MM.1S (cell line): ENCODE measurements at regions not wholly inside any gene's neighbourhood (a gene's known extent, or its start where the extent isn't known, plus 50 kb on each side); places are given as distances from the start of the nearest gene placed in this dataset.

Experiments used
- DNase-seq: peaks from one replicate; pipeline ENCODE4 v3.0.0-alpha.2; 2015
- H2AFZ ChIP-seq: fragments of 300-600 bp; sonication (generic); 2 replicates; pipeline ENCODE4 v1.6.0; 2016; ENCODE audit warnings: antibody characterized with exemption, low read length
- H3F3A ChIP-seq: fragments of 300-600 bp; sonication (generic); 2 replicates; pipeline ENCODE4 v1.6.1; 2016; ENCODE audit warnings: mild to moderate bottlenecking, antibody characterized with exemption, low read length, moderate library complexity, mixed read lengths; ENCODE audit not compliant: insufficient read depth
- H3K27ac ChIP-seq: fragments of 300-600 bp; sonication (generic); 2 replicates; pipeline ENCODE4 v1.5.1; 2016; ENCODE audit warnings: mild to moderate bottlenecking, low read length
- H3K27me3 ChIP-seq: fragments of 300-600 bp; sonication (generic); replicated peaks from 2 replicates; pipeline ENCODE4 v1.6.0; 2016; ENCODE audit warnings: low read length; ENCODE audit not compliant: insufficient read depth
- H3K36me3 ChIP-seq: fragments of 300-600 bp; sonication (generic); replicated peaks from 2 replicates; pipeline ENCODE4 v1.6.1; 2016; ENCODE audit warnings: mild to moderate bottlenecking, low read length, mixed read lengths; ENCODE audit not compliant: insufficient read depth
- H3K4me1 ChIP-seq: fragments of 300-600 bp; sonication (generic); 2 replicates; pipeline ENCODE4 v1.6.1; 2016; ENCODE audit warnings: low read length, mixed read lengths
- H3K4me2 ChIP-seq: fragments of 300-600 bp; sonication (generic); 2 replicates; pipeline ENCODE4 v1.6.0; 2016; ENCODE audit warnings: low read depth, low read length
- H3K4me3 ChIP-seq: fragments of 300-600 bp; sonication (generic); 2 replicates; pipeline ENCODE4 v1.5.1; 2016; ENCODE audit warnings: low read length, mixed read lengths
- H3K79me2 ChIP-seq: fragments of 300-600 bp; sonication (generic); 2 replicates; pipeline ENCODE4 v1.6.1; 2016; ENCODE audit warnings: mixed run types, low read length, mixed read lengths
- H3K9ac ChIP-seq: fragments of 300-600 bp; sonication (generic); 2 replicates; pipeline ENCODE4 v1.6.1; 2016; ENCODE audit warnings: low read length, mixed read lengths
- H3K9me2 ChIP-seq: fragments of 300-600 bp; sonication (generic); replicated peaks from 2 replicates; pipeline ENCODE4 v1.6.1; 2016; ENCODE audit warnings: mild to moderate bottlenecking, low read length, mixed read lengths; ENCODE audit not compliant: insufficient read depth
- H3K9me3 ChIP-seq: fragments of 300-600 bp; sonication (generic); replicated peaks from 2 replicates; pipeline ENCODE4 v1.6.1; 2016; ENCODE audit warnings: mild to moderate bottlenecking, low read length, mixed read lengths; ENCODE audit not compliant: insufficient read depth
- H4K20me1 ChIP-seq: fragments of 300-600 bp; sonication (generic); 2 replicates; pipeline ENCODE4 v1.6.1; 2016; ENCODE audit warnings: mild to moderate bottlenecking, low read length, moderate library complexity, mixed read lengths; ENCODE audit not compliant: insufficient read depth
- CTCF ChIP-seq: fragments of 300-600 bp; sonication (generic); IDR thresholded peaks from 2 replicates; pipeline ENCODE4 v1.5.1; 2016; ENCODE audit warnings: antibody characterized with exemption, low read length, mixed read lengths
- EZH2 ChIP-seq: fragments of 300-600 bp; sonication (generic); optimal IDR thresholded peaks from 2 replicates; pipeline ENCODE3; 2017; ENCODE audit warnings: low read depth, mild to moderate bottlenecking, antibody characterized with exemption, low read length, mixed read lengths
- EZH2phosphoT487 ChIP-seq: fragments of 300-600 bp; sonication (generic); IDR thresholded peaks from 2 replicates; pipeline ENCODE4 v1.6.1; 2018; ENCODE audit warnings: antibody characterized with exemption, low read length

- Histone ChIP-seq H3F3A (no peaks in the 10 kb centered on the region), H3K27ac (no peak overlapping the region), H3K4me1 (no peaks in the 10 kb centered on the region), H2AFZ (no peak overlapping the region), H3K9ac (no peak overlapping the region), H3K9me3 (no peaks in the 10 kb centered on the region), H4K20me1 (no peaks in the 10 kb centered on the region), H3K27me3 (no peaks in the 10 kb centered on the region), H3K4me3 (no peak overlapping the region), H3K36me3 (no peaks in the 10 kb centered on the region), H3K4me2 (no peak overlapping the region), H3K79me2 (no peaks in the 10 kb centered on the region), H3K9me2 (no peaks in the 10 kb centered on the region)
- no peak for DNase-seq
- TF ChIP-seq EZH2 (no peak), EZH2phosphoT487 (no peak), CTCF (no peak)
These were observed 530.2 kb downstream of the RPS29 start for GRCh38 chr14:49056021-49056420.

GRCh38 chr14:49052521-49052920 lies 533.7 kb downstream of the RPS29 start:
- no peaks in the 10 kb centered on the region for H3K27me3 ChIP-seq
- H3K4me3 ChIP-seq, result no peak overlapping the region
- no peak overlapping the region for H3K9ac ChIP-seq
- H3K4me2 ChIP-seq, result no peak overlapping the region
- no peak overlapping the region for H3K27ac ChIP-seq
- H3F3A ChIP-seq, result no peaks in the 10 kb centered on the region
- H3K9me3 ChIP-seq, result no peaks in the 10 kb centered on the region
- H3K9me2 ChIP-seq, result no peaks in the 10 kb centered on the region
- H3K79me2 ChIP-seq, result no peaks in the 10 kb centered on the region
- DNase-seq, result no peak
- no peak for TF ChIP-seq EZH2phosphoT487
- TF ChIP-seq EZH2, result no peak
- TF ChIP-seq CTCF, result no peak
- H4K20me1 ChIP-seq, result no peaks in the 10 kb centered on the region
- no peaks in the 10 kb centered on the region for H3K4me1 ChIP-seq
- no peak overlapping the region for H2AFZ ChIP-seq
- H3K36me3 ChIP-seq, result no peaks in the 10 kb centered on the region

GRCh38 chr14:49051328-49052060 lies 534.7 kb downstream of the RPS29 start:
- Histone ChIP-seq H4K20me1 (no peaks in the 10 kb centered on the region), H3K4me2 (no peak overlapping the region), H3F3A (no peaks in the 10 kb centered on the region), H3K79me2 (no peaks in the 10 kb centered on the region), H3K4me3 (no peak overlapping the region), H3K9me2 (no peaks in the 10 kb centered on the region), H3K4me1 (no peaks in the 10 kb centered on the region), H3K9me3 (no peaks in the 10 kb centered on the region), H3K27me3 (no peaks in the 10 kb centered on the region), H3K27ac (no peak overlapping the region), H3K36me3 (no peaks in the 10 kb centered on the region), H3K9ac (no peak overlapping the region), H2AFZ (no peak overlapping the region)
- TF ChIP-seq CTCF (no peak), EZH2 (no peak), EZH2phosphoT487 (no peak)
- DNase-seq, result no peak
